ENCODE measurements at regions not wholly inside any gene's neighbourhood (a gene's known extent, or its start where the extent isn't known, plus 50 kb on each side); places are given as distances from the start of the nearest gene placed in this dataset.

GRCh38 chr9:36486329-36486932, 86.3 kb upstream of the MELK start:
- TF ChIP-seq CTCF (conservative IDR thresholded peaks at IDR 0.05; ENCODE audit: low read length) (no peak), EZH2phosphoT487 (IDR thresholded peaks at IDR 0.05; ENCODE audit: borderline replicate concordance) (no peak)
